HUES64 (cell line): ENCODE measurements at regions not wholly inside any gene's neighbourhood (a gene's known extent, or its start where the extent isn't known, plus 50 kb on each side); places are given as distances from the start of the nearest gene placed in this dataset.

Experiments
- H3K27ac ChIP-seq: 2 replicates; pipeline ENCODE4 v1.7.0; 2013; ENCODE audit warnings: low read depth, low read length, inconsistent platforms
- H3K27me3 ChIP-seq: 2 replicates; pipeline ENCODE4 v1.6.1; 2013; ENCODE audit warnings: mild to moderate bottlenecking, low read length; ENCODE audit not compliant: insufficient read depth
- H3K36me3 ChIP-seq: 2 replicates; pipeline ENCODE4 v1.6.1; 2013; ENCODE audit warnings: mild to moderate bottlenecking, low read length; ENCODE audit not compliant: insufficient read depth
- H3K4me1 ChIP-seq: 2 replicates; pipeline ENCODE4 v1.6.1; 2013; ENCODE audit warnings: mild to moderate bottlenecking, low read length, moderate library complexity; ENCODE audit not compliant: insufficient read depth
- H3K4me3 ChIP-seq: 2 replicates; pipeline ENCODE4 v1.5.1; 2013; ENCODE audit warnings: mild to moderate bottlenecking, low read length, moderate library complexity
- H3K9ac ChIP-seq: 2 replicates; pipeline ENCODE4 v1.6.1; 2013; ENCODE audit warnings: mild to moderate bottlenecking, low read depth, low read length
- H3K9me3 ChIP-seq: 2 replicates; pipeline ENCODE4 v1.6.1; 2013; ENCODE audit warnings: low read depth, low read length; ENCODE audit not compliant: insufficient read depth
- WGBS: fragments of 150-250, 120-280 bp; methylation state at CpG from one replicate; pipeline ENCODE4 v1.1.7; 2013; ENCODE audit warnings: missing lambda C conversion rate; 5-methylcytosine and 5-hydroxymethylcytosine counted together

DNA sequence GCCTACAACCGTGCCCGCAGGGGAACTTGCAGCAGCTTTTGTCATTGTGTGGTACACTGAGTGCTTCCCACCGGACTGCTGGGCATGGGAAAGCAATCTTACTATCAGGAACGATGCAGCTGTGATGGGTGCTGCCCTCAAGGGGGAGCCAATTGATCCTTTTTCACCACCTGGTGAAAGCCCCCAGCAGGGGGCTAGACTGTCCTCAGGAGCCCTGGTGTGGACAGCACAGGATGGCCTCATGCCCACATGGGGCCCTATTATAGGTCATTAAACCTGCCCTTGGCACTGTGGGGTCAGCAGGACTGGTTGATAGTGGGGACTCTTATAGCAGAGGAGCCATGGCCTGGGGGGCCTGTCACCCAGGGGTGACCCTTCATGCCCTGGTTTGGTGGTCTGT, 172.2 kb downstream of the GLI2 start:
- H3K9ac ChIP-seq = no peak overlapping the region
- H3K36me3 ChIP-seq = no peaks in the 10 kb centered on the region
- no peaks in the 10 kb centered on the region for H3K9me3 ChIP-seq
- H3K4me1 ChIP-seq = peaks cover 9% of the 10 kb centered on the region
- H3K4me3 ChIP-seq = no peak overlapping the region
- H3K27me3 ChIP-seq = no peaks in the 10 kb centered on the region
- WGBS = 92% methylated on average over 4 of the region's 4 CpGs
- H3K27ac ChIP-seq = no peak overlapping the region

DNA sequence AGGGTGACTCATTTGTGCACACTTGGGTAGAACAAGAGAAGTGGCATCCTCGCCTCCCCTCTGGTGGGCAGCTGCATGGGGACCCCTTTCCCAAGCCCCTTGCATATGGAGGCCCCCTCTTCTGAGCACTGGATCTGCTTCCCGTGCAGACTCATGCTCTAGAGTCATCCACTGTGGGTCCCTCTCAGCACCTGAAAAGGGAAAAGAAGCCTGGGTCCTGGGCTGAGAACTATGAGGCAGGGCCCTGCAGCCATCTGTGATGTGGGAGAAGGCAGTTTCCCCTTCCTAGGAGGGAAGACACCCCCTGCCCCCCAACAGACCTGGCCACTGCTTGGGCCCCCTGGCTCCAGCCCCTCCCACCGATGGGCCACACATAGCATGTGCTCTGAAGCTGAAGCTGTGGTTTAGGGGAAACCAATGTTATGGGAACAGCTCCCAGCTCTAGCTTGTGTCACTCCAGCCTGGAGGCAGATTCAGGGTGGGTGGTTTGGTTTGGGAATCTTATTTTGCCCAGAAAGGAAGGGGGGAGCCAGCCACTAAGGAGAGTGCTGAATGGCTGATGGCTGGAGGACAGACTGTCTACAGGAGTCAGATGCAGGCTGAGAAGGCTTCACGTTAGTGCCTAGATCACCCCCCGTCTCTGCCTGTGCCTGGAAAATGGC, 172.8 kb downstream of the GLI2 start:
- no peaks in the 10 kb centered on the region for H3K36me3 ChIP-seq
- H3K27me3 ChIP-seq = no peaks in the 10 kb centered on the region
- no peak overlapping the region for H3K27ac ChIP-seq
- H3K4me1 ChIP-seq = peaks cover 9% of the 10 kb centered on the region
- WGBS = 90% methylated on average over 5 of the region's 5 CpGs
- no peak overlapping the region for H3K9ac ChIP-seq
- no peaks in the 10 kb centered on the region for H3K9me3 ChIP-seq
- H3K4me3 ChIP-seq = no peak overlapping the region

DNA sequence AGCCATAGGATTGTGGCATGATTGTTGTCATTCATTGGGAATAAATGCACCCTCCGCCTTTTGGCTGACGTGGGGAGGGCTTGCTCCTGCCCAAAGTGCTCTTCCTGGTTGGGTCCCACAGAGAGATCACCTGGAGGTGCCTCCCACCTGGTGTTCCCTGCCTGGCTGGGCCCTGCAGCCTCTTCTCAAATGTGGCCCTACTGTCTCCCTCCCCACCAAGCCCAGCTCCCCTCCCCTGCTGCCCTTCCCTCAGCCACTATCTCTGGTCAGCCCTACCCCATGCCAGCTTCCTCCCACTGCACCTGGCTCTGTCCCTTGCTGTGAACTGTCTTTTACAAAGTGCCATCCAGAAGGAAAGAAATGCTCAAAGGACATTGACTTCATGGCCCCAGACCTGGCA, 173.4 kb downstream of the GLI2 start:
- Histone ChIP-seq H3K27ac (no peak overlapping the region), H3K36me3 (no peaks in the 10 kb centered on the region), H3K4me3 (no peak overlapping the region), H3K9me3 (no peaks in the 10 kb centered on the region), H3K27me3 (no peaks in the 10 kb centered on the region), H3K9ac (no peak overlapping the region), H3K4me1 (peaks cover 9% of the 10 kb centered on the region)
- WGBS = 94% methylated on average over 2 of the region's 2 CpGs

GRCh38 chr2:120910164-120910563, 174.5 kb downstream of the GLI2 start:
- H3K4me3 ChIP-seq = no peak overlapping the region
- no peaks in the 10 kb centered on the region for H3K9me3 ChIP-seq
- H3K4me1 ChIP-seq = peaks cover 15% of the 10 kb centered on the region
- H3K9ac ChIP-seq = no peak overlapping the region
- H3K27me3 ChIP-seq = no peaks in the 10 kb centered on the region
- 93% methylated on average over 5 of the region's 5 CpGs for WGBS
- no peak overlapping the region for H3K27ac ChIP-seq
- H3K36me3 ChIP-seq = no peaks in the 10 kb centered on the region

GRCh38 chr2:120910956-120911951, 175.6 kb downstream of the GLI2 start:
- Histone ChIP-seq H3K4me1 (peaks cover 17% of the 10 kb centered on the region), H3K9ac (no peak overlapping the region), H3K27me3 (no peaks in the 10 kb centered on the region), H3K27ac (no peak overlapping the region), H3K4me3 (no peak overlapping the region), H3K9me3 (no peaks in the 10 kb centered on the region), H3K36me3 (no peaks in the 10 kb centered on the region)
- WGBS = 74% methylated on average over 16 of the region's 16 CpGs

DNA sequence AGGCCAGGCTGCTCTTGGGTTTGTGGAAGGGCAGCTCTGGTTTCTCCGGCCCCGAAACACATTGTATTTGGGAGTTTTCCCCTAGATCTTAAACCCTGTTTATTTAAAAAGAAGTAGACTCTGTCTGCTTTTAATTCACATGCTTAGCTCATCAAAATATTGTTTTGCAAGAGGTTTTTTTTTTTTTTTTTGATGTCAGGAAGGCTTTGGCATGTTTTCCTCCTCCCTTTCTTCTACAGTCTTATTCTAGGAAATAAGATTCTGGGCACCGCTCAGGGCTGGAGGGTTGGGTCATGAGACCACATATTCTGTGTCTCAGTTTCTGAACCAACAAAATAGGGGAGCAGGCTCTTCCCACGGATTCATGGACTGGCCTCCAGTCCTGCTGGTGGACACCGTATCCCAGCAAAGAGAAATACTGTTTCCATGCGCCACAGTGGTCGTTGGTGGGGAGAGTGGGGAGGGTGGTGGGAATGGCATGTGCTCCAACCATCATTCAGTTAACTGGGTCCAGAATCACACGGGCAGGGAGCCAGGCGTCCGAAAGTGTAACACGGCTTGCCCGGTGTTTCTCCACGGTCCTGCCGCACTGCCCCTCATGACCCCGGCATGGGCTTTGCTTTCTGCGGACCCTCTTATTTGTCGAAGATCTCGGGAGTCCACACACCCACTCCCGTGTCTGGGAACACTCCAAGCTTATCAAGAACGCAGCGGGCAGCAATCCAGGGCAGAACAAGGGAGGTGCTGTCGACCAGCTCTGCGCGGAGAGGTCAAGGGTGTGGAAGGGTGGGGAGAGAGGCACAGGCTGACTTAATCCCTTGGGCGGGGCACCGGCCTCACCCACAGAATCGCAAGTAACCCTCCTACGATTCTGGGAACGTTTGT, 176.7 kb downstream of the GLI2 start:
- H3K27me3 ChIP-seq = no peaks in the 10 kb centered on the region
- peaks cover 17% of the 10 kb centered on the region for H3K4me1 ChIP-seq
- H3K4me3 ChIP-seq = no peak overlapping the region
- WGBS = 91% methylated on average over 29 of the region's 29 CpGs
- H3K9me3 ChIP-seq = no peaks in the 10 kb centered on the region
- no peaks in the 10 kb centered on the region for H3K36me3 ChIP-seq
- no peak overlapping the region for H3K27ac ChIP-seq
- no peak overlapping the region for H3K9ac ChIP-seq

GRCh38 chr2:120913972-120914838, 178.5 kb downstream of the GLI2 start:
- H3K27ac ChIP-seq = no peak overlapping the region; the same call in 1 of the 2 replicates
- H3K4me1 ChIP-seq = peaks cover 17% of the 10 kb centered on the region
- H3K9me3 ChIP-seq = no peaks in the 10 kb centered on the region
- H3K4me3 ChIP-seq = no peak overlapping the region
- H3K27me3 ChIP-seq = no peaks in the 10 kb centered on the region
- WGBS = 93% methylated on average over 13 of the region's 13 CpGs
- no peak overlapping the region for H3K9ac ChIP-seq
- H3K36me3 ChIP-seq = no peaks in the 10 kb centered on the region

- Histone ChIP-seq H3K27ac (no peak overlapping the region; the same call in 1 of the 2 replicates), H3K27me3 (no peaks in the 10 kb centered on the region), H3K36me3 (no peaks in the 10 kb centered on the region), H3K4me1 (peaks cover 17% of the 10 kb centered on the region), H3K9me3 (no peaks in the 10 kb centered on the region), H3K9ac (no peak overlapping the region), H3K4me3 (no peak overlapping the region)
- WGBS = 79% methylated on average over 16 of the region's 17 CpGs
These were observed 179.3 kb downstream of the GLI2 start for GRCh38 chr2:120914839-120915521.

DNA sequence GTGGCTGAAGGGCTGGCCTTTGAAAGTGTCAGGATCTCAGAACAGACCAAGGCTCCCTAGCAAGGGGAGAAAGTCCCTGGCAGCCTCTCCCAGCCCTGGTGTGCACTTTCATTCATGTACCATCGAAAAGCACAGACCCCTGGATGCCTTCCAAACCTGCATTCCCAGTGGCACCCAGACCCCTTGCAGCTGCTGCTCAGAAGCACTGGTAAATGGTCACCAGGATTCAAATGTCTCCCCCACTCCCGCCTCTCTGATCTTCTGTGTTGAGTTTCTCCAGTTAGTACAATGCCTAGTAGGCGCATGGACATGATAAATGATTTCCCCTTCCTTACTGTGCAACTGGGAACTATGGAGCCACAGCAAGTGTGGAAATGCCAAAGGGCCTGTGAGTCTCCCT, 180.0 kb downstream of the GLI2 start:
- 95% methylated on average over 3 of the region's 3 CpGs for WGBS
- no peak overlapping the region for H3K27ac ChIP-seq
- no peak overlapping the region for H3K4me3 ChIP-seq
- H3K9me3 ChIP-seq = no peaks in the 10 kb centered on the region
- H3K27me3 ChIP-seq = no peaks in the 10 kb centered on the region
- no peak overlapping the region for H3K9ac ChIP-seq
- no peaks in the 10 kb centered on the region for H3K36me3 ChIP-seq
- H3K4me1 ChIP-seq = peaks cover 16% of the 10 kb centered on the region

DNA sequence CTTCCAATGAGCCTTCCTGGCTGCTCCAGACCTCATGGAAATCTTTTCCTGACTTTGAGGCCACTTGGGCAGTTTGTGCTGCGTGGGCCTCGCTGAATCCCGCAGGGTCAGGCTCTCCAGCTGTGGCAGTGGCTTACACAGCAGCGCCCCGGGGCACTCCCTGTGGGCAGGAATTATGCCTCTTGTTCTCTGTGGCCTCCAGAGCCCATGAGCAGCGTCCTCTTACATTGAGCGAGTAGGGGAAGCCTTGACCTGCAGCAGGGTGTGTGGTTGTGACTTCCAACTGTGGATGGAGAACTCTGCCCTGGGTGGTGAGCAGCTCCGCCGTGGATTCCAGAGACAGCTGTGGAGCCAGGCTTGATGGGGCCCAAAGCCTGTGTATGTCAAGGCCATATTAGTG, 180.8 kb downstream of the GLI2 start:
- Histone ChIP-seq H3K27ac (no peak overlapping the region), H3K36me3 (no peaks in the 10 kb centered on the region), H3K27me3 (no peaks in the 10 kb centered on the region), H3K9ac (no peak overlapping the region), H3K4me1 (peaks cover 8% of the 10 kb centered on the region), H3K4me3 (no peak overlapping the region), H3K9me3 (no peaks in the 10 kb centered on the region)
- 96% methylated on average over 9 of the region's 9 CpGs for WGBS
